ENCODE measurements at regions not wholly inside any gene's neighbourhood (a gene's known extent, or its start where the extent isn't known, plus 50 kb on each side); places are given as distances from the start of the nearest gene placed in this dataset.

DNA sequence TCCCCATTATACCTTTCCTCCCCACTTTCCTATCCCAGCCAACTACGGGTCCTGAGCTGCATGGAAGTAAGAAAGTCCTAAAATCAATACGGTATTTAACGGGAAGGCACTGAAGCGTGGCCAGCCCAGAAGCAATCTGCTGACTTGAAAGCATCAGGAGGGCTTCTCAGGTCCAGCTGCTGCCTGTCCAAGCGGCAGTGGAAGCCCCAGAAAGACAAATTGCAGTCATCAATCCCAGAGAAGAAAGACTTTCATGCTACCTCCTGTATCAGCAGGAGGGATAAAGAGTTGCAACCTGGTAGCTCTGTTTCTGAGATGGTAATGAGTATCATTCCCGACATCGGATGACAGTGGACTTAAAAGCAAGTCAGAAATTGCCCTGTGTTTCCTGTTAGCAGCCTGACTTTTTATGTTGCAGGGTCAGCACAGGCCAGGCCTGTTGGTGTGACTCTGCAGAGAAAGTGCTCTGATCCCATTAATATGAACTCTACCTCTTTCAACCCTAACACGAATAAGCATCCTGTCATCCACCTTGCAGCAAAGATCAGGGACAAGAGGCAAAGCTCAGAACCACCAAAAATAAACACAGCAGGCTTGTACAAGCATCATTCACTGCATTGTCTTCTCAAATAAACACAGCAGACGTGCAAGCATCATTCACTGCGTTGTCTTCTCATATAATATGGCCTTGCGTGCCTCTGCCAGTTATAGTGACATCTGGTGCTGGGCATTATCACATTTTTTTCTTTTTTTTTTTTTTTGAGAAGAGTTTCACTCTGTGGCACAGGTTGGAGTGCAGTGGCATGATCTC, 358.6 kb upstream of the CDH11 start:
- Histone ChIP-seq H2BK12ac (ENCODE audit: low read depth, low read length) (no peak overlapping the region), H4K91ac (replicated peaks; ENCODE audit: insufficient read length, low read length) (no peak overlapping the region), H3K4me1 (replicated peaks in 1 of 4; ENCODE audit: control insufficient read depth in 3 of 4, insufficient read depth in 4 of 4, low read length in 3 of 4) (peaks cover 0 to 3% (median 0%) of the 10 kb centered on the region in 4 experiments; a peak in 1 of 7 replicates), H3K27me3 (replicated peaks in 1 of 4; ENCODE audit: control insufficient read depth in 3 of 4, extremely low read depth in 1 of 4, insufficient read depth in 3 of 4, low read length in 3 of 4) (no peaks in the 10 kb centered on the region), H3K14ac (ENCODE audit: insufficient read length) (no peak overlapping the region), H2BK120ac (replicated peaks; ENCODE audit: low read depth, low read length) (no peak overlapping the region), H3K27ac (ENCODE audit: low read depth, low read length) (no peak overlapping the region), H3K4me3 (ENCODE audit: extremely low read depth in 1 of 4, insufficient read depth in 2 of 4, low read depth in 3 of 4, low read length in 4 of 4) (no peak overlapping the region), H4K20me1 (replicated peaks in 1 of 2; ENCODE audit: control insufficient read depth in 1 of 2, insufficient read depth in 2 of 2, low read length in 2 of 2) (no peaks in the 10 kb centered on the region), H3K9ac (replicated peaks in 1 of 4; ENCODE audit: extremely low read depth in 1 of 4, low read depth in 3 of 4, low read length in 3 of 4) (no peak overlapping the region), H3K23me2 (ENCODE audit: low read depth, low read length) (no peaks in the 10 kb centered on the region), H3K4me2 (ENCODE audit: insufficient read depth in 1 of 2, low read depth in 2 of 2, low read length in 2 of 2) (no peak overlapping the region), H2AFZ (ENCODE audit: low read length) (no peak overlapping the region), H4K8ac (ENCODE audit: extremely low read depth, insufficient read depth, low read length) (no peak overlapping the region), H3K4ac (replicated peaks; ENCODE audit: insufficient read length, low read depth, low read length) (no peak overlapping the region), H3K36me3 (ENCODE audit: control insufficient read depth in 2 of 4, insufficient read depth in 4 of 4, low read length in 3 of 4) (no peaks in the 10 kb centered on the region), H3K9me3 (ENCODE audit: insufficient read depth in 2 of 2, low read depth in 1 of 2, low read length in 1 of 2) (no peaks in the 10 kb centered on the region), H2AK5ac (ENCODE audit: low read depth, low read length) (no peak overlapping the region), H2BK20ac (ENCODE audit: low read length) (no peak overlapping the region; the same call in 1 of the 2 replicates), H2BK15ac (ENCODE audit: low read length) (no peak overlapping the region), H3K79me1 (ENCODE audit: low read depth, low read length) (no peaks in the 10 kb centered on the region), H3K56ac (replicated peaks; ENCODE audit: insufficient read length, low read depth, low read length) (no peak overlapping the region), H3K79me2 (ENCODE audit: control insufficient read depth in 1 of 2, insufficient read depth in 2 of 2, low read length in 2 of 2) (no peaks in the 10 kb centered on the region), H4K5ac (ENCODE audit: insufficient read length, low read depth, low read length) (no peak overlapping the region), H3K18ac (ENCODE audit: extremely low read depth, low read length) (no peak overlapping the region), H2BK5ac (ENCODE audit: low read depth, low read length) (no peak overlapping the region), H3K23ac (ENCODE audit: insufficient read length) (no peak overlapping the region)
- DNase-seq (ENCODE audit: low read depth in 1 of 2, low spot score in 2 of 2) (no peak), FAIRE-seq (no peak)
- POLR2A ChIA-PET (ENCODE audit: partially characterized antibody): interaction anchor here (0.8 to 1.1 kb wide), 2 partner anchors 245 to 255 kb away, joined by 3 read pairs; no protein-coding TSS in a partner anchor
- CTCF ChIA-PET (ENCODE audit: partially characterized antibody): interaction anchor here (1.3 kb wide), 1 partner anchor 31 kb away, joined by 5 read pairs; no protein-coding TSS in a partner anchor
- 78% methylated on average over 11 of the region's 11 CpGs; no CpG with 5 or more reads in 1 of the 2 experiments for WGBS, 2 experiments (ENCODE audit: extremely low coverage in 1 of 2, insufficient coverage in 1 of 2, insufficient read length in 1 of 2, insufficient replicate concordance in 2 of 2, low coverage in 1 of 2, low lambda C conversion rate in 2 of 2, missing lambda C conversion rate in 1 of 2)
- TF ChIP-seq NANOG (IDR thresholded peaks at IDR 0.05; ENCODE audit: insufficient read depth, low read depth, low read length, poor library complexity, severe bottlenecking): no peak
- TF ChIP-seq KDM1A (IDR thresholded peaks at IDR 0.05; ENCODE audit: borderline replicate concordance, low read length): no peak
- TF ChIP-seq CTBP2 (IDR thresholded peaks at IDR 0.05; ENCODE audit: borderline replicate concordance, insufficient read depth, insufficient read length, low read length): no peak
- TF ChIP-seq POLR2AphosphoS5 (IDR thresholded peaks at IDR 0.05; ENCODE audit: low read depth, low read length): no peak
- TF ChIP-seq GTF2F1 (IDR thresholded peaks at IDR 0.05; ENCODE audit: borderline replicate concordance, low read depth, low read length): no peak
- TF ChIP-seq CBX8 (IDR thresholded peaks at IDR 0.05; ENCODE audit: borderline replicate concordance, low read depth, low read length): no peak
- TF ChIP-seq ZNF274 (IDR thresholded peaks at IDR 0.05; ENCODE audit: borderline replicate concordance, extremely low read depth, low read length): no peak
- TF ChIP-seq RNF2 (IDR thresholded peaks at IDR 0.05; ENCODE audit: borderline replicate concordance, low read depth, low read length, missing control alignments, poor library complexity, severe bottlenecking): no peak
- TF ChIP-seq CHD1 (IDR thresholded peaks at IDR 0.05; ENCODE audit: low read depth, low read length): no peak
- TF ChIP-seq SP2 (IDR thresholded peaks at IDR 0.05; ENCODE audit: low read length): no peak
- no peak for TF ChIP-seq SAP30 (IDR thresholded peaks at IDR 0.05; ENCODE audit: insufficient read depth, insufficient replicate concordance, low read length)
- no peak for TF ChIP-seq EZH2 (IDR thresholded peaks at IDR 0.05; ENCODE audit: low read depth, low read length, severe bottlenecking)

All from H1 (cell line).